Nephron progenitor cell (in vitro differentiated cells): ENCODE measurements at regions not wholly inside any gene's neighbourhood (a gene's known extent, or its start where the extent isn't known, plus 50 kb on each side); places are given as distances from the start of the nearest gene placed in this dataset.
A peak's percentile ranks its signal among the peaks of the same experiment; 100 is the strongest.

Source experiments
- DNase-seq: peaks from one replicate; pipeline ENCODE4 v3.0.0; 2021
- H3K27ac Mint-ChIP-seq: 2 replicates; pipeline ENCODE4 v1.8.0; 2021; ENCODE audit warnings: mild to moderate bottlenecking, moderate library complexity, mixed read lengths
- H3K27me3 Mint-ChIP-seq: 2 replicates; pipeline ENCODE4 v1.8.0; 2021; ENCODE audit warnings: mild to moderate bottlenecking, low read depth, mixed read lengths; ENCODE audit not compliant: poor library complexity
- H3K36me3 Mint-ChIP-seq: 2 replicates; pipeline ENCODE4 v1.8.0; 2021; ENCODE audit warnings: low read depth, mixed read lengths
- H3K4me1 Mint-ChIP-seq: 2 replicates; pipeline ENCODE4 v1.8.0; 2021; ENCODE audit warnings: mixed read lengths
- H3K4me3 Mint-ChIP-seq: 2 replicates; pipeline ENCODE4 v1.8.0; 2021; ENCODE audit warnings: mild to moderate bottlenecking, moderate library complexity, mixed read lengths
- H3K9me3 Mint-ChIP-seq: 2 replicates; pipeline ENCODE4 v1.8.0; 2021; ENCODE audit warnings: mild to moderate bottlenecking, moderate library complexity, mixed read lengths
- TF ChIP-seq, protein P1 (sequence below): fragments of 200-600 bp; sonication (generic); IDR thresholded peaks from 2 replicates; pipeline ENCODE4 v1.5.0; 2021; ENCODE audit warnings: antibody characterized with exemption

DNA sequence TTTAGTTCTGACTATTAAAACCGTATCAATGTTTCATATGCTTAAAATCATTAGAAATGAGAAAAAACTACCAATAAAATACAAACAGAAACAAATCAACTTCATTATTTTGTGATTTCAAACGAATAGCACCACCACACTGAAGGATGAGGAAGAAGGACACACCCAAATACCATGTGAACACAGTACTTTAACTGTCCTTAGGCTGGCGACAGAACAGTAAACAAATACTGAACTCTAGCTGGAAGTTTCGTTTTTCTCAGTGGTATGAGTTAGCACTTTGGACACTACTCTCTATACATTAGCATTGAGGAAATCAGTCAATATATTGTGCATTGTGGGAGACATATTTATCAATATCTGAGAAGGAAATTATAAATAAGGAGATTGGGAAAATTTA lies 202.4 kb upstream of the AGAP1 start:
- H3K4me3 Mint-ChIP-seq = no peak overlapping the region
- DNase-seq = no peak
- no peak overlapping the region for H3K27ac Mint-ChIP-seq
- H3K4me1 Mint-ChIP-seq = no peaks in the 10 kb centered on the region
- peaks cover 12% of the 10 kb centered on the region for H3K27me3 Mint-ChIP-seq
- peaks cover 10% of the 10 kb centered on the region for H3K9me3 Mint-ChIP-seq
- TF ChIP-seq, protein P1, sequence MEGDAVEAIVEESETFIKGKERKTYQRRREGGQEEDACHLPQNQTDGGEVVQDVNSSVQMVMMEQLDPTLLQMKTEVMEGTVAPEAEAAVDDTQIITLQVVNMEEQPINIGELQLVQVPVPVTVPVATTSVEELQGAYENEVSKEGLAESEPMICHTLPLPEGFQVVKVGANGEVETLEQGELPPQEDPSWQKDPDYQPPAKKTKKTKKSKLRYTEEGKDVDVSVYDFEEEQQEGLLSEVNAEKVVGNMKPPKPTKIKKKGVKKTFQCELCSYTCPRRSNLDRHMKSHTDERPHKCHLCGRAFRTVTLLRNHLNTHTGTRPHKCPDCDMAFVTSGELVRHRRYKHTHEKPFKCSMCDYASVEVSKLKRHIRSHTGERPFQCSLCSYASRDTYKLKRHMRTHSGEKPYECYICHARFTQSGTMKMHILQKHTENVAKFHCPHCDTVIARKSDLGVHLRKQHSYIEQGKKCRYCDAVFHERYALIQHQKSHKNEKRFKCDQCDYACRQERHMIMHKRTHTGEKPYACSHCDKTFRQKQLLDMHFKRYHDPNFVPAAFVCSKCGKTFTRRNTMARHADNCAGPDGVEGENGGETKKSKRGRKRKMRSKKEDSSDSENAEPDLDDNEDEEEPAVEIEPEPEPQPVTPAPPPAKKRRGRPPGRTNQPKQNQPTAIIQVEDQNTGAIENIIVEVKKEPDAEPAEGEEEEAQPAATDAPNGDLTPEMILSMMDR = no peak
- H3K36me3 Mint-ChIP-seq = no peaks in the 10 kb centered on the region

DNA sequence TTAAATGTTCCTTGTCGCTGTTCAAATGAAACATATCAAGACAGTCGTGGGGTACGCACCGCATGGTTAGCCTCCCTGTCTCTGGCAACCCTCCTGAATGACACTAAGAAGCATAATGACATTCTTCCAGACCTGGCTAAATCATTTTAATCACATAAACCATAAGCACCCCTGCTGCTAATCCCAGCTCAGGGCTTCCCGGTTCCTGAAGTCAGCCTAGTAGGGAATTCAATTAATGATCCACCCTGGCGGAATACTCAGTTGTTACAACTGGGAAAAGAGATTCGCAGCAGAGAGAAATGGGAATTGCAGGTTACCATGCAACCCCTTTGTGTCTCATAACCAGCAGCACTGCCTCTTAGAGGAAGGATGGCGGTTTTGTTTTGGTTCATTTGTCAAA lies 200.8 kb upstream of the AGAP1 start:
- no peak for DNase-seq
- Mint-ChIP-seq H3K4me3 (no peak overlapping the region), H3K4me1 (no peaks in the 10 kb centered on the region), H3K27me3 (peaks cover 12% of the 10 kb centered on the region), H3K9me3 (peaks cover 21% of the 10 kb centered on the region), H3K27ac (no peak overlapping the region), H3K36me3 (no peaks in the 10 kb centered on the region)
- TF ChIP-seq, protein P1 = no peak

DNA sequence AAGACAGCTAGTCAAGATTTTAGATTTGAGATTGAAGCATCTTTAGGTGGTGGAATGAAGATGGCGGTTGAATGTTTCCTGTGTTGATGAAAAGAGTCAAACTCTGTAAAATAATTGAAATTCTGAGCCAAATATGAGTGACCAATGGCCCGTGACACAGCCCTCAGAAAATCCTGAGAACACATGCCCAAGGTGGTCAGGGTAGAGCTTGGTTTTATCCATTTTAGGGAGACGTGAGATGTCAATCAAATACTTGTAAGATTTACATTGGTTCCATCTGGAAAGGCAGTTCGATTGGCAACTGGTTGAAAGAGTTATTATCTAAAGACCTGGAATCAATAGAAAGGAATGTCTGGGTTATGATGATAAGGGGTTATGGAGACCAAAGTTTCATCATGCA lies 198.0 kb upstream of the AGAP1 start:
- Mint-ChIP-seq H3K4me3 (no peak overlapping the region), H3K36me3 (no peaks in the 10 kb centered on the region), H3K27ac (no peak overlapping the region), H3K9me3 (peaks cover 17% of the 10 kb centered on the region), H3K4me1 (peaks cover 1% of the 10 kb centered on the region), H3K27me3 (peaks cover 13% of the 10 kb centered on the region)
- no peak for DNase-seq
- TF ChIP-seq, protein P1 = no peak

DNA sequence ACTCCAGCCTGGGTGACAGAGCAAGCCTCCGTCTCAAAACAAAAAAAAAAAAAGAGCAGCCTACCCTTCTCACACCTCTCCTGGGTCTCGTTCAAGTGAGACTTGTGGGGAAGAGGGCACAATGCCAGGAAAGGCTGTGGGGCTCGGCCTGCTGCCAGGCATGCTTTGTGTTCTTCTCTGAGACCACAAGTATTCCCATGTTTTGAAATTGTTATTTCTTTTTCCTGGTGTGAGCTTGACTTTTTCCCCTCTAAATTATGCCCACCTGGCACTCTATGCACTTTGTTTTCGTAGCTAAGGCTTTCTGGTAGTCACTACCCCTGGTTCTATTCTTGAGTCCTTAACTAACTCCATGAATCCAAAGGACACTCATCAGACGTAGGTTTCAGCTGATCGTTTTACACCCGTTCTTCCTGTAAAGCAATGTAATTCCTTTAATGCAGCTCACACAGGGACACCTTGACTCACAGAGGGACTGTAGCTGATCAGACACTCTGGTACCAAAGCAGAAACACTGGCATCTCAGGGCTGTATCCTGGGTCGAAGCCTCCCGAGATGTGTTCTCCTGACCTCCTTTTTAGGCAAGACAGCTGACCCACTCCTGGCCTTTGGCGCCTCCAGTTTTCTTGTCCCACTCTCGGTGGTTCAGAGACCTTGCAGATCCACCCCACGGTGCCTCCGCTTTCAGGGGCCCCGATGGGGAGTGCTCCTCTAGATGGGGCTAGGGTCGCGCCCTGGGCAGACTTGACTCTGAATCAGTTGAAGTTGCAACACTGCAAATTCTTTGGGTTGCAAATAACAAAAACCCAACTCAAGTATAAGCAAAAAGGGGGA lies 193.3 kb upstream of the AGAP1 start:
- Mint-ChIP-seq H3K27me3 (peaks cover 16% of the 10 kb centered on the region), H3K27ac (peak overlapping the region; percentile 27), H3K36me3 (no peaks in the 10 kb centered on the region), H3K4me1 (peaks cover 4% of the 10 kb centered on the region), H3K9me3 (peaks cover 17% of the 10 kb centered on the region), H3K4me3 (no peak overlapping the region)
- TF ChIP-seq, protein P1 = no peak
- no peak for DNase-seq

DNA sequence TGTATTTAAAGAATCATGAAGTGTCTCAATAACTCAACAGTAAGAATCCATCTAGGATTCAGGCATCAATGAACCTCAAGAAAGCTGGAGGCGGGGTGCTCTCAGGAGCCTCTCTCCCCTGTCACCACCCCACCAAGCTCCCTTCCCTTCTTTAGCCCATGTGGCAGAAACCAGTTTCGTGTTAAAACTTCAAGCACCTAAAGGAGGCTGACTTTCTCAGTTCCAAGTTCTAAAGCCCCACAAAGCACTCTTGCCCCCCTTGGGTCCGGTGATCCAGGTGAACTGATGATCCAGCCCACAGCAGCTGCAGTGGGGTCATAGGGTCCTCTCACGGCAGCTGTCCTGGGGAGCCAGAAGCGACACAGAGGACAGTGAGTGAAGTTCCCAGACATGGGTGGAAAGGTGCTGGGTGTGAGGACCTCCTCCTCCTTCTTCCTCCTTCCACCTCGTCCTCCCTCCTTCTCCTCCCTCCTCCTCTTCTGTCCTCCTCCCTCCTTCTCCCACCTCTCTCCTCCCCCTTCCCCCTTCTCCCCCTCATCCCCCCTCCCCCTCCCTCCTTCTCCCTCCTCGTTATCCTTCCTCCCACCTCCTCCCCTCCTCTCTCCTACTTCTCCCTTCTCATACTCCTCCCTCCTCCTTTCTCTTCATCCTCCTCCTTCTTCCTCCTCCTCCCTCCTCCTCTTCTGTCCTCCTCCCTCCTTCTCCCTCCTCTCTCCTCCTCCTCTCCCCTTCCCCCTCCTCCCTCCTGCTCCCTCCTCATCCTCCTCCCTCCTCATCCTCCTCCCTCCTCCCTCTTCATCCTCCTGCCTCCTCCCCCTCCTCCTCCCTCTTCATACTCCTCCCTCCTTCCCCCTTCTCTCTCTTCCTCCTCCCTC lies 192.4 kb upstream of the AGAP1 start:
- no peak overlapping the region for H3K27ac Mint-ChIP-seq
- TF ChIP-seq, protein P1 = no peak
- no peak for DNase-seq
- peaks cover 4% of the 10 kb centered on the region for H3K4me1 Mint-ChIP-seq
- peaks cover 4% of the 10 kb centered on the region for H3K36me3 Mint-ChIP-seq
- H3K4me3 Mint-ChIP-seq = no peak overlapping the region
- peaks cover 16% of the 10 kb centered on the region for H3K27me3 Mint-ChIP-seq
- H3K9me3 Mint-ChIP-seq = peaks cover 14% of the 10 kb centered on the region
